HepG2 (cell line): ENCODE measurements at regions not wholly inside any gene's neighbourhood (a gene's known extent, or its start where the extent isn't known, plus 50 kb on each side); places are given as distances from the start of the nearest gene placed in this dataset.

ENCODE experiments used
- ATAC-seq: fragments of 200-7000 bp; cut with Tn5 transposase; 3 replicates; pipeline ENCODE4 v1.9.1; 2020; ENCODE audit warnings: mild to moderate bottlenecking, moderate library complexity
- BruUV-seq: library from RNA; stranded (reverse); fragments of 400-500 nt; replicated peaks from 2 replicates; lab custom pipeline; 2021; lab: Mats Ljungman, UMichigan
- CTCF ChIA-PET: fragments of 300-600 bp; formaldehyde crosslinking; extraction: SDS; loops from one replicate; lab custom pipeline; 2021; ENCODE audit warnings: low total read pairs, inconsistent platforms, low intra/inter-chr PET ratio; lab: Yijun Ruan, JAX
- POLR2A ChIA-PET: fragments of 350-600 bp; sonication (Branson Sonifier 250); formaldehyde crosslinking; loops from one replicate; lab custom pipeline; 2020; ENCODE audit warnings: antibody characterized with exemption, inconsistent platforms; lab: Yijun Ruan, JAX
- DNase-seq: peaks from one replicate; pipeline ENCODE4 v3.0.0-alpha.2; 2015; ENCODE audit warnings: low spot score
- FAIRE-seq: peaks from 3 replicates; lab custom pipeline; 2011; peaks lifted over from hg19 to GRCh38; lab: Jason Lieb, UNC
- H2AFZ ChIP-seq: one replicate; pipeline ENCODE4 v1.6.1; 2011; ENCODE audit warnings: low read length, inconsistent platforms
- H3K27ac ChIP-seq: fragments of 300-600 bp; 3 replicates; pipeline ENCODE4 v1.8.0; 2011; ENCODE audit warnings: mixed run types, mild to moderate bottlenecking, mixed read lengths, low read length, inconsistent platforms; ENCODE audit not compliant: insufficient read depth; ENCODE audit errors: extremely low read length
- H3K27me3 ChIP-seq, 2 experiments: fragments of 200-600 bp in 1 of 2; 2 replicates in 1 of 2; 3 replicates in 1 of 2; pipeline versions ENCODE4 v1.6.0 to v1.8.0; 2011; ENCODE audit warnings: low read length in 2 of 2, mild to moderate bottlenecking in 2 of 2, moderate library complexity in 2 of 2, inconsistent platforms in 1 of 2; ENCODE audit not compliant: insufficient read depth in 2 of 2, control insufficient read depth in 1 of 2
- H3K36me3 ChIP-seq, 2 experiments: fragments of 200-600 bp in 1 of 2; replicated peaks in 1 of 2; 2 replicates in 1 of 2; 3 replicates in 1 of 2; pipeline versions ENCODE4 v1.5.1 to v1.8.0; 2011; ENCODE audit warnings: low read length in 2 of 2, inconsistent platforms in 1 of 2; ENCODE audit not compliant: insufficient read depth in 2 of 2, control insufficient read depth in 1 of 2
- H3K4me1 ChIP-seq: 2 replicates; pipeline ENCODE4 v1.5.1; 2012; ENCODE audit warnings: low read length, inconsistent platforms; ENCODE audit not compliant: insufficient read depth
- H3K4me2 ChIP-seq: 2 replicates; pipeline ENCODE4 v1.6.0; 2011; ENCODE audit warnings: low read depth, low read length, inconsistent platforms
- H3K4me3 ChIP-seq, 3 experiments: fragments of 200-600 bp in 1 of 3; sonication (generic), shearing (Covaris generic) in 1 of 3; replicated peaks in 1 of 3; 2 replicates each; pipeline ENCODE4 v1.5.1; 2011 to 2016; ENCODE audit warnings: low read length in 3 of 3, inconsistent platforms in 2 of 3, low read depth in 2 of 3, mild to moderate bottlenecking in 2 of 3, control low read depth in 1 of 3, mixed read lengths in 1 of 3; ENCODE audit not compliant: insufficient read depth in 1 of 3
- H3K79me2 ChIP-seq: one replicate; pipeline ENCODE4 v1.6.1; 2011; ENCODE audit warnings: low read length, inconsistent platforms; ENCODE audit not compliant: insufficient read depth
- H3K9ac ChIP-seq: 2 replicates; pipeline ENCODE4 v1.6.0; 2011; ENCODE audit warnings: mild to moderate bottlenecking, low read depth, low read length, inconsistent platforms; ENCODE audit not compliant: insufficient read depth
- H3K9me3 ChIP-seq: 2 replicates; pipeline ENCODE4 v1.5.1; 2012; ENCODE audit warnings: mild to moderate bottlenecking, low read length
- H4K20me1 ChIP-seq: 2 replicates; pipeline ENCODE4 v1.6.0; 2011; ENCODE audit warnings: inconsistent platforms, mild to moderate bottlenecking, low read length, moderate library complexity; ENCODE audit not compliant: insufficient read depth
- ATF1 ChIP-seq: IDR thresholded peaks from 2 replicates; pipeline ENCODE4 v1.6.1; 2016; ENCODE audit warnings: mild to moderate bottlenecking, control low read depth
- HES4 ChIP-seq: sonication (generic); formaldehyde crosslinking; IDR thresholded peaks from 2 replicates; pipeline ENCODE4 v1.9.0; 2021; ENCODE audit warnings: mild to moderate bottlenecking, missing genetic modification reagents, borderline replicate concordance
- HNF4A ChIP-seq: sonication (generic); formaldehyde crosslinking; IDR thresholded peaks from 2 replicates; pipeline ENCODE4 v1.4.0; 2020; ENCODE audit warnings: missing genetic modification reagents
- MED1 ChIP-seq: sonication (generic); formaldehyde crosslinking; IDR thresholded peaks from 2 replicates; pipeline ENCODE4 v1.4.0; 2020; ENCODE audit warnings: missing genetic modification reagents
- MTF1 ChIP-seq: sonication (generic); formaldehyde crosslinking; IDR thresholded peaks from 2 replicates; pipeline ENCODE4 v1.5.0; 2020; ENCODE audit warnings: missing genetic modification reagents
- PHF20 ChIP-seq: sonication (generic); formaldehyde crosslinking; IDR thresholded peaks from 2 replicates; pipeline ENCODE4 v1.5.0; 2020; ENCODE audit warnings: mild to moderate bottlenecking, missing genetic modification reagents
- PLSCR1 ChIP-seq: sonication (generic); formaldehyde crosslinking; IDR thresholded peaks from 2 replicates; pipeline ENCODE4 v1.5.0; 2020; ENCODE audit warnings: missing genetic modification reagents, mild to moderate bottlenecking, borderline replicate concordance
- RARG ChIP-seq: sonication (generic); formaldehyde crosslinking; IDR thresholded peaks from 2 replicates; pipeline ENCODE4 v1.4.0; 2020; ENCODE audit warnings: low read depth, mild to moderate bottlenecking, missing genetic modification reagents
- REPIN1 ChIP-seq: sonication (generic); formaldehyde crosslinking; IDR thresholded peaks from 2 replicates; pipeline ENCODE4 v1.8.0; 2022; ENCODE audit warnings: missing genetic modification reagents, low read depth, mild to moderate bottlenecking, borderline replicate concordance
- SMARCE1 ChIP-seq: fragments of 450-650 bp; IDR thresholded peaks from 2 replicates; pipeline ENCODE4 v1.6.1; 2017; ENCODE audit warnings: borderline replicate concordance
- ZNF136 ChIP-seq: sonication (generic); formaldehyde crosslinking; IDR thresholded peaks from 2 replicates; pipeline ENCODE4 v1.8.1; 2022; ENCODE audit warnings: low read depth, mild to moderate bottlenecking, moderate library complexity, missing genetic modification reagents
- ZNF282 ChIP-seq: fragments of 450-650 bp; IDR thresholded peaks from 2 replicates; pipeline ENCODE4 v1.6.1; 2018; ENCODE audit not compliant: partially characterized antibody
- ZNF576 ChIP-seq: sonication (generic); formaldehyde crosslinking; IDR thresholded peaks from 2 replicates; pipeline ENCODE4 v1.4.0; 2020; ENCODE audit warnings: mild to moderate bottlenecking, missing genetic modification reagents
- ZNF580 ChIP-seq: IDR thresholded peaks from 2 replicates; pipeline ENCODE4 v1.6.1; 2016; ENCODE audit warnings: low read depth, borderline replicate concordance
- ZSCAN22 ChIP-seq: sonication (generic); formaldehyde crosslinking; IDR thresholded peaks from 2 replicates; pipeline ENCODE4 v1.4.0; 2020; ENCODE audit warnings: mild to moderate bottlenecking, missing genetic modification reagents
- whole genome bisulfite sequencing: methylation state at CpG from one replicate; pipeline ENCODE4 v1.1.6; 2017; ENCODE audit warnings: low lambda C conversion rate; 5-methylcytosine and 5-hydroxymethylcytosine counted together
- in situ Hi-C: cut with HindIII; loops from 2 replicates; pipeline ENCODE4 v1.10.0; 2017; ENCODE audit warnings: low pct_unique_long_range_greater_than_20kb; ENCODE audit not compliant: extremely low pct_ligation_motif_present
- intact Hi-C: fragments of 100-400 bp; cut with micrococcal nuclease; formaldehyde crosslinking; loops from one replicate; pipeline ENCODE4 v1.10.0; 2022; ENCODE audit not compliant: unreplicated experiment

GRCh38 chr10:20981419-20981953, 84.4 kb upstream of the NEBL start:
- Histone ChIP-seq H3K36me3 (no peaks in the 10 kb centered on the region), H3K4me3 (no peak overlapping the region), H3K9me3 (no peaks in the 10 kb centered on the region), H3K9ac (no peak overlapping the region), H4K20me1 (no peaks in the 10 kb centered on the region), H3K4me2 (no peak overlapping the region), H3K27me3 (no peaks in the 10 kb centered on the region; a peak in 1 of 5 replicates), H3K27ac (no peak overlapping the region), H2AFZ (no peak overlapping the region), H3K79me2 (no peaks in the 10 kb centered on the region), H3K4me1 (peaks cover 8% of the 10 kb centered on the region)
- CTCF ChIA-PET = interaction anchor here (0.7 kb wide), 1 partner anchor 27 kb away, joined by 3 read pairs; no protein-coding TSS in a partner anchor
- 8% methylated on average over 2 of the region's 2 CpGs for WGBS
- FAIRE-seq (no peak), ATAC-seq (no peak), DNase-seq (no peak)
- POLR2A ChIA-PET = no interaction called here
- TF ChIP-seq PLSCR1 (CRISPR knock-in tag) (no peak), ZNF136 (CRISPR knock-in tag) (no peak), ZNF576 (CRISPR knock-in tag) (no peak), PHF20 (CRISPR knock-in tag) (no peak), ZNF282 (no peak), MTF1 (CRISPR knock-in tag) (no peak), ZSCAN22 (CRISPR knock-in tag) (no peak), REPIN1 (CRISPR knock-in tag) (no peak), HES4 (CRISPR knock-in tag) (no peak), MED1 (no peak), ZNF580 (CRISPR knock-in tag) (no peak), RARG (CRISPR knock-in tag) (no peak), ATF1 (CRISPR knock-in tag) (no peak), HNF4A (no peak), SMARCE1 (no peak)
- in situ Hi-C loops = no loop called here
- intact Hi-C loops = no loop called here
- no TSS peak for BruUV-seq
